HG03439 (cell line): ENCODE measurements at regions not wholly inside any gene's neighbourhood (a gene's known extent, or its start where the extent isn't known, plus 50 kb on each side); places are given as distances from the start of the nearest gene placed in this dataset.
A peak's percentile ranks its signal among the peaks of the same experiment; 100 is the strongest.
"Not testable (repeated sequence)": the region's sequence is repeated elsewhere in the genome, so short reads cannot be mapped to it uniquely, and the experiment has no call there.

Source experiments
- ATAC-seq: cut with Tn5 transposase; IDR thresholded peaks from one replicate; pipeline ENCODE4 v1.9.1; 2021; ENCODE audit warnings: mild to moderate bottlenecking, moderate library complexity; ENCODE audit not compliant: unreplicated experiment

DNA sequence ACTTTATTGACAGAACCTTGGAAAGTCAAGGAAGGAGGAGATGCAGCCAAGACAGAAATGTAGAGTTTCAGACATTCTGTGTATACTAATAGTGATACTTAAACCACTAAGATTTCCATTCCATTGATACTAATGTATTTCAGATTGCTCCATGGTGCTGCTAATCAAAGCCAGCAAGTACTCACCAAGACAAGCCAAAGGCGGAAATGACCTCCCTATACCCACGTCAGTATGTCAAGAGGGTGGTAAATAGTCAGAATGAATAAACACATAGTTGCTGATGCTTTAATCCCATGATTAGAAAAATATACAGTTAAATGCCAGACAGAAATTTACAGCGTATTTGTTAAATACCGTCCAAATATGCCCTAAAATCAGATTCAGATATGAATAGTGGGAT, 417.8 kb upstream of the INTU start:
- no peak for ATAC-seq

DNA sequence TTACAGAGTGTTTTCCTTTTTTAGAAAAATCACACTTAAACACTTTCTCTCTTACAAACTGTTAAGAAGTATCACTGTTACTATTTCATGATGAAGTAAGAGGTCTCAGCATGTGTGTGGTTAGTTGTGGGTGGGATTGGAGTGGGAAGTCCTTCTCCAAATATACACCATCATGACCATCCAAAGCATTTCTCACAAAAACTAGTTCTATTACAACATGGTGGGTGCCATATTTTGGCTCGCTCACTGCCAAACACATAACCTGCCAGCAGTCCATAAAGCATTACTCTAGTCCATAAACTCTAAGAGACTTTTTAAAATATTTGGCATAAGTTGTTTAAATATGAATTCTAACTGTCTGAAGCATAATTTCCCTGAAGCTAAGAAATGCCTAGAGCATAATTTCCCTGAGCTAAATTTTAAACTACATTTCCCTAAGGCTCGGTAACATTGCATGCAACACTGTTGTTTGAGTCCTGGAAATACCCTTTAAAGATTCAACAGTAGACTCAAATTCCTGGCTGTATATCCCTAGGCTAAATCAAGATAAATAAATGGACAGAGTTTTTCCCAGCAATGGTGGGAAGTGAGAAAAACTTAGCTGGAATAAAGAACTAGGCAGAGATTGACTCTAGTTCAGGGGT, 415.0 kb upstream of the INTU start:
- no peak for ATAC-seq

DNA sequence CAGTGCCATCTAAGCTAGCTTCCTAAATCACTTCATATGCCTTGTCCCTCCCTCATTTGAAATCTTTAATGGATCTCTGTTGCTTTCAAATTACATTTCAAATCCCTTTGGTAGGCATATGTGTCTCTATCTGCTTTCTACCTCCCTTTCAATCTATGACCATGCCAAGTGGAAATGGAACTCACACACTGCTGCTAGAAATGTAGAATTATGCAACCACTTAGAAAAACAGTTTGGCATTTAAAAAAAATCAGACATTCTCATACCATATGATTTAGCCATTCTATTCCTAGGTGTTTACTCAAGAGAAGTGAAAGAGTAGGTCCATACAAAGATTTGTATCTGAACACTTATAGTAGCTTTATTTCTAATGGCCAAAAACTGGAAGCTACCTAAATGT, 413.5 kb upstream of the INTU start:
- no peak for ATAC-seq

DNA sequence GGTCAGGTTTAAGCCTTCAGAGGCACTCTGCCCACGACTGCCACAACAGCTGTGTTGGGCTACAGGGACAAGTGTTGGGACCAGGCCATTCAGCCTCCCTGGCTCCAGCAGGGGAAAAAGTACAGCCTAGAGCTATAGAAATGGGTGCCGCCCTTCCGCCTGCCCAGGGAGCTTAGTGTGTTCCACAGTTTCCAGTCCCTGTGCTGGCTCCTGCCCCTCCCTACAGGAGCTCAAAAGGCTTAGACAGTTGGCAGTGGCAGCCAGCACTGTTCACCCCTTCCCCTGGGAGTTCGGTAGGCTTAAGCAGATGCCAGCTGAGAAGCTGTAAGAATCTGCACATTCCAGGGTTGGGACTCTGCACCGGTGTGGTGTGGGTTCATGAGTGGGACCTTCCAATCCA, 408.2 kb upstream of the INTU start:
- no peak for ATAC-seq

DNA sequence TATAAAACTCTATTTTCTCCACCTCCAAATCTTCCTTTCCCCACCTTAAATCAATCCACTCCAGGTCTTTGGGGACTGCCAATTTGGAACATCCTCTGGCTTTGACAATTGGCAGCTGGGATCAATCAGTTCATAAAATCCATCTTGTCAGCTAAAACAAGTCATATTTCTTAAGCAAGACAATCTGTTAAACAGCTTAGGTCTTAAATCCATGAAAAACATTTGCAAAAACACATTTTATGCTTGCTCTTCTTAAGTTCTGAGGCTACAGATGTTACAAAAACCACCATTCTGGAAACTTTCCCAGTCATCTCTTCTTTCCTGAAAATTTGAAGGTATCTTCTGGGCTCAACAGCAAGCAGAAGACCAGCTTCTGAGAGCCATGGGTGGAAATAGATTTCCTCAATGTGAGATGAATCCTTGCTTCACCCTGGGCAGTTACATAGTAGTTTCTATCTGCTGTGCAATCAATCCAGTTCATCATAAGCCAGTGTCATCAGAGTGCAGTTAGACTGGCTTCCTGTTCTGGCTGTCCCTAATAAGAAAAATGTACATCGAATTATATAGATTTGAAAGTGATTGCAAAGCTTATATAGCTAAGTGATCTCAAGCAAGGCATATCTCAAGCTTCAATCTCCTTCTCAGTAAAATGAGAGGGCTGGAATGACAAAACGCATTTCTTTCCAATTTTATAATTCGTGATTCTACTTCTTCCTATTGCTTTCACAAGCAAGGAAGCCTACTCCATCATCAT, 402.7 kb upstream of the INTU start:
- no peak for ATAC-seq

DNA sequence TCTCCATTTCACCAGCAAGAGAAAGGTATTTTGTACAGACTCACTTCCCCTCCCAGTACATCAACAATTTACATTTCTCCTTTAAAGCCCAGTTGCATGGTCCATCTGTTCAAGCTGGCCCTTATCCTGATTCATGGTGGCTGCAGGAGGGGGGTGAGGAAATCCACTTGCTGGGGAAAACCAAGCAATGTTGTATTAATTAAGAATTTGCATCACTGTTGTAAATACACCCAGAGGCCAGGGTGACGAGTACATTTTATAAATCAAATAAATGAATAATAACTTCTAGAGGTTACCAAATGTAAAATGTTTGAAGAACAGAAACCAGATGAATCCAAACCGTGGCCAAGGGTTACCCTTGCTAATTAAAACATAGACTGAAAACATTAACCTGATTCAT, 395.9 kb upstream of the INTU start:
- no peak for ATAC-seq

DNA sequence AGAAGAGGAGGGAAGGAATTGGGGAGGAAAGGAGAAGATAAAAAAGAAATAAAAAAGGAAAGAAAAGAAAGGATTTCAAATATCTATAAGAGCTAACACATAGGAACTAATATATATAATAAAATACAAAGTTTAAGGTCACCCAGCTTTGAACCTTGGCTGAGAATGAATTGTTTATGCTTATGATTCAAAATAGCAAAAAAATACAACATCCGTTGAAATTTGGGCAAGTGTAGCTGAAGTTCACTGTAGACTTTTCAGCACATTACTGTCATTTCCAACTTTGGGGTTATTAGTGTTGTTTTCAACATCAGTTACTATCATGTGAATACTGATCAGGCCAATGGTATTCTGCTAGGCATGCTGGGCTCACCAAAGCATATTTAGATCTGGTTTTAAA, 395.2 kb upstream of the INTU start:
- no peak for ATAC-seq

DNA sequence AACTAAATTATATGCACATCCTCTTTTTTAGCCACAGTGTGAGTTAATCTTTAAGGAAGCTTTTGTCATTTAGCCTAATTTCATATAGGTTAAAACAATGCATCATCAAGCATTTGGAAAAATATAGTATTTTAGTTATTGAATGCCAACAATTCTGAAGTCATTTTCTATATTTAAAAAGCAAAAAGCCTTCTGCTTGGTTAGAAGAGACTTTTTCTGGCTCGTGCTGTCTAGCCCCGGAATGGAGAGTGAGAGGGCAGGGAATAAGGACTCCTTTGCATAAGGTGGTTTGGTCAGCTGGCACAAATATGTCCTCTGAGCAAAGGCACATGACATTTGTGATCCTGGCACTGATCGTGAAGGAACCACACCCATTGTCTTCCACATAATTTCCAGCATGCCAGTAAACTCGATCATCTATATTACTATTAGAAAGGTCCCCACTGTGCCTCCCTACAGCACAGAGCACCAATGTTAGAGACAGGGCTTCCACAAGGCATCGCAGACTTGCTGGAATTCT, 393.7 kb upstream of the INTU start:
- ATAC-seq = no peak

DNA sequence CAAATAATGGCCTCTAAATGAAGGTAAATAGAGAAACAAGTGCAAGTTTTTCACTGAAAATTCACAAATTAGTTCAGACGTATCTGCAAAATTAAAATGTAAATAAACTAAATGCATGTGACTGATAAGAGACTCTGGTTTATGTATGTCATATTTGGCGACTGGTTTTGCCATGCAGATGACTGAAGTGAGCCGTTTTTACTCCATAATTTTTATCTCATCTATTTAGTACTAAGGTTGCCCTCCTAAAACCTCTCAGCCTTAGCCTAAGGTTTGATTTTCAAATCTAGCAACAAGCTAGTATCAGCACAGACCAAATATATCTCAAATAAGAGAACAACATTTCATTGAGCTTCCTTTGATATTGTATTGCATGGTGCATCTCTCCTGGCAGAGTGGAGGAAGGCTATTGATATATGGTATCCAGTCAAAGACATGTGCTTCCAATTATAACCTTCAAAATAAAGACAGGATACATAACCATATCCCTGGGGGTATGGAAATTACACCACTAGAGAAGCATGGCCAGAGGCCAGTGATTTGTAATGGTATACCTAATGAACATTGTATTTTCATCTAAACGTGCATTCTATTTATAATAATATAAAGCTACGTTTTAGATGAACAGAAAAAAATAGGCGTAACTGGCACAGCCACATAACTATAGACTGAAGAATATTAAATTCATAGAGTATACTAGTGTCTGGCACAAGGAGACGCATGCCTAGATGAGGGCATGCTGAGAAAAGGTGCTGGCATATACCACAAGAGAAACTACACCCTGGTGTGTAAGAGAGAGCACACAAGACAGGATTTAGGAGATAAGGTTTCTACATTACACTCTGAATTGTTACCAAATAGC, 392.6 kb upstream of the INTU start:
- ATAC-seq = no peak

DNA sequence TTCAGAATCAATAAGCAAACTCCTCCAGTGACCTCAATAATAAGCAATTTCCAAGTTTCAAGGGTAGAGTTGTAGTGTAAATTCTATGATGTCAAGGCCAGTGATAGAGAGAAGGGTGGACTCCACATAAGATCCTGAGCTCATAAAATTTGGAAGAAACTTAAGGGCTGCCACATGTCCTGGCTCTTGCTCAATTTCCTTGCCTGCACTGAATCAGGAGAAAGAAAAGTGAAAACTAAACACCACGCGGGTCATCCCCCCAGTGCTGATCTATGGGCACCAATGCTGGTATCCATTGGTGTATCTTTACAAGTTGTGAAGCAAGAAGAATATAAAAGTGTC, 392.0 kb upstream of the INTU start:
- no peak for ATAC-seq

DNA sequence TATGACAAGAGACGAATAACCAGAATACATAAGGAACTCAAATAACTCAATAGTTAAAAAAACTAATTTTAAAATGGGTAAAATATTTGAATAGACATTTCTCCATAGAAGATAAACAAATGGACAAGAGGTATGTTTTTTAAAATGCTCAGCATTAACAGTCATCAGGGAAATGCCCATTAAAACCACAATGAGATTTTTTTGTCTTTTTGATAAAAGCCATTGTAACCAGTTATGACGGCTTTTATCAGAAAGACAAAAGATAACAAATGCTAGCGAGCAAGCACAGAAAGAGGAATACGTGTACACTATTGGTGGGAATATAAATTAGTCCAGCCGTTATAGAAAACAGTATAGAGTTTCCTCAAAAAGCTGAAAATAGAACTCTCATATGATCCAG, 388.2 kb upstream of the INTU start:
- ATAC-seq = no peak

DNA sequence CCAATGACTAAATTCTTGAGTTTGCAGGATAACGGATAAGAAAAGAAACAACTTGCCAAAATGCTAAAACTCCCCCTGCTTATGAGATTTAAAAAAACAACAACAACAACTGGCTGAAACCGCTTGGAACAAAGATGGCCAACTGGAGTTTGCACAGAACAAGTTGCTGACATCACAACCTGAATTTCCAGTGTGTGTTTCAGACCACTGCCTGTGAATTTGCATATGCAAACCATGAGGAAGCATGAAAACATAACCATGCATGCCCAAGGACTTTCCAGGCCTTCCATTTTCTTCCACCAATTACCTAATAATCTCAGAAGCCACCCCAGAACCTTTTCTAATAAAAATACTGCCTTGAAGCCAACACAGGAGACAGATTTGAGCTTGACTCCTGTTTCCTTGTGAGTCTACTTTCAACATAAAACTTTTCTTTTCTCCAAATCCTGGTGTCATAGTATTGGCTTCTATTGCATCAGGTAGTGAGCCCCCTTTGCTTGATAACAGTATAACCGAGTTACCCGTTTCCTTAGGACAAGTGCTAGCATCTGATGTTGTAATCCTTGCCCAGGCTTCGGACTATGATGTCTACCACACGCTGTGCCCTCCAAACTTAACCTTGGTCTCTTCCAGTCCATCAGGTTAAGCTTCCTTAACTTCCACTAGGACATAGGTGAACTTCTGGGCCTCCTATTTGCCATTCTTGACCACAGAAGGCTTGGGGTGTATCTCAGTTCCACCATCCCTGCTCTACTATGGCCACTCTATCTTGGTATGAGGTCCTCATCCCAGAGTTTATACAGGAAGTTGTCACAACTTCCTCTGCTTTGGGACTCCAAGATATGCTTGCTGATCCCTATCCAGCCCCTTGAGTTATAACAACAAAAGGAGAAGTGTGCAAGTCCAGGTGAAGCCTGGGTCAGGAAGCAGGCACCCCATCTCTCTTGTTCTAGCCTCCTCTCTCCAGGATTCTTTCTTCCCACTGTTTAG, 385.5 kb upstream of the INTU start:
- ATAC-seq = no peak

DNA sequence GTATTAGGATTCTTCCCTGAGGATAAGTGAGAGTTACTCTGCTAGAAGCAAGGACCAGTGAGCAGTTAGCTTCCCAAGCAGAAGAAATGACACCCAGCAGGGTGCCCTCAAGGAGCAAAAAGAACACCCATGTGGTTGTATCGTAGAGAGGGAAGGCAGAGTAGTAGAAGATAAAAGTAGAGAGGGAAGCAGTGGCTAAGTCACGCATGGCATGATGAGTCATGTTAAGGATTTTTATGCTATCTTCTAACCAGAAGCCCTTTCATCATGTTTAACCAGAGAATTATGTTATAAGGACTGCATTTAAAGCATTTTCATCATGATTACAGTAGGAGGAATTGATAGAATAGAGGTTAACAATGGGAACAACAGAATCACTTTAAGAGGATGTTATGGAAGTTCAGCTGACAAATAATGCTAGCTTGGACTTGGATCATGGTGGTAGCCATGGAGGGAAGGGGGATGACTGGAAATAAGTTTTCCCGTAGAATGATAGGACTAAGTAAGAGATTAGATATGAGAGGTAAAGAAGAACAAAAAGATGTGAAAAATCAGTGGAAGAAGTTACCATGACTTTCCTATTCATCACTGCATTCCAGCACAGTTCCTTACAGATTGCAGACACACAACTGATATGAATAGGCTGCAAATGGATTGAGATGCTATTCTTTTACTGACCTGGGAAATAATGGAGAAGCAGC, 383.5 kb upstream of the INTU start:
- ATAC-seq = no peak

DNA sequence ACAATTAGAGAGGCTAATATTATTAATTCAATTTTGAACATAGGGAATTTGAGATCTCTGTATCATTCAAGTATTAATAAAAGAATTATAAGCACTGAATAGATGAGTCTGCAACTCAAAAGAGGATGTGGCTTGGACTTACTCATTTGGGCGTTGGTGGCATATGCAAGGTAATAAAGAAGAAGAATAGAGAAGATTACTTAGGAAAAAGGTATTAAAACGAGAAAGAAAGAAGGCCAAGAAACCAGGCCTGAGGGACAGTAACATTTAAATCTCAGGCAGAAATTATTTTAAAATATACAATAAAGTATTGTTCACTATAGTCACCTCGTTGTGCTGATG, 383.0 kb upstream of the INTU start:
- ATAC-seq = no peak

DNA sequence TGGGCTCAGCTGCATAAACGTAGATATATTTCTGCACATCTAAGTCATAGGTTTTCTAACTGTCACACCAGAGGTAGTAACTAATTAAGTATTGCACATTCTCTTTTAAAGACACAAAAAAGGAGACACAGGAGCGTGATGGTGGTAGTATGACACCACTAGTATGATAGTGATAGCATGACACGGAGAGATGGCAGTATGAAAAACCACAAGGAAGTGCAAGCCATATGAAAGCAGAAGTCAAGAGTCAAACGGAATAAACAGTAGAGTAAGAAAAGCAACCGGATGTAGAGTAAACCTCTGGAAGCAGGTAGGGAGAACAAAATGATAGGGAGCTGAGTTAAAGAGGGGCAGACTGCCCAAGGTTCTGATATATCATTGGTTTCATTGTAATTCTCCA, 382.2 kb upstream of the INTU start:
- ATAC-seq = no peak

DNA sequence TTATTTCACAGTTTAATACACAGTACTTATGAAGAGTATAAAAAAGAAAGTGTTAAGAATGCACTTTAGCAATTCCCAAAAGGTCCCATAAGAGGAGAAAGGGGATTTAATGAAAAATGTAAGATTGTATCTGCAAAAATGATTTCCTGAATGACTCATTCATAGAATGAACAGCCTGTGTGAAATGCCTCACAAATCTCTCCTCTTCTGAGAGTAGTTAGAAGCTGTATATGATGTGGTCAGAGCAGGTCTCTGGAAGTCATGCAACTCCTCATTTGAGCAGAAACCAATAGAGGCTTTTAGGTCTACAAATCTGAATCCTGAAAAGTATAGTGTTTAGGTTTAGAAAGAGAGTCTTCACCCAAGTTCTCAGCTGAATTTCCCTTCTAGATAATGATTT, 381.3 kb upstream of the INTU start:
- ATAC-seq = peak; percentile 60

DNA sequence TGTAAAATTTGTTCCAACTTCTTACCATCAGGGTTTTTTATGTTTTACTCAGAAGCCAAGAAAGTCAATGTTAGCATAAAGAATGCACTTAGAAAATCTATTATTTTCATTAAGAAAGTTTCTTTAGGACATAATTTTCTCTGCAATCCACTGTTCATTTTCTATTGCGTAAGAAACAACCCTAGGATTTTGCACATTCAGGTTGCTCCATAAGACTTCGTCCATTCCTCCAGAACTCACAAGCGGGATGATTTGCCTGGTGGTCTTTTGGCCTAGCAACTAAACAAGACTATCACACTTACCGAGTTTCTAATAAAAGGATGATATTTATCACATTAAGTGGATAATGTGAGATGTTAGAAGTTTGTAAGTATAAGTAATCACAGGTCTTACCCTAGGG, 376.3 kb upstream of the INTU start:
- ATAC-seq = no peak

DNA sequence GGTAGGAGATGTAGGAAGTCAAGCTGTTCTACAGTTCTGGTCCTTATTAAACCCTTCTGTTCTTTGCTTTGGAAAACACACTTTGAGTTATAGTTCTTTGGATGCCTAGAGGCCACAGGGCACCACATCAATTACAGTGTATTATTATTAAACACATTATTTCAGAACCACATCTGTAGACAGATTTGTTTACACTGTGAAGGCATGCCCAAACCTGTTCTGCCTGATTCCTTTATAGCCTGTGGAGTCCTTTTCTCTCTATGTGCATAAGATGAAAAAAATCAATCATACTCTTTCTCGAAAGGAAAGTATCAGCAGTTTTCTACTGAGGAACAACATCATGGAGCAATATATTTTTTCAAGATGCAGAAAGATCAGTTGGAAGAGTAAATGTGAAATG, 371.3 kb upstream of the INTU start:
- no peak for ATAC-seq

DNA sequence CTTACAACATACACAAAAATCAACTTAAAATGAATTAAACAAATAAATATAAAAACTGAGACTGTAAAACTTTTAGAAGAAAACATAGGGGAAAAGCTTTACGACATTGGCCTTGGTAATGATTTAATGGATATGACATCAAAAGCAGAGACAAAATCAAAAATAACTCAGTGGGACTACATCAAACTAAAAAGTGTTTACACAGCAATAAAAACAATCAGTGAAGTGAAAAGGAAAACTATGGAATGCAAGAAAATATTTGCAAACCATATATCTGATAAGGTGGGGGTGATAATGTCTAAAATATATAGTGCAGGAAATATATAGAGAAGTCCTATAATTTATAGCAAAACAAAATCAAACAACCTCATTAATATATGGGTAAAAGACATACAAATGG, 364.4 kb upstream of the INTU start:
- no peak for ATAC-seq

DNA sequence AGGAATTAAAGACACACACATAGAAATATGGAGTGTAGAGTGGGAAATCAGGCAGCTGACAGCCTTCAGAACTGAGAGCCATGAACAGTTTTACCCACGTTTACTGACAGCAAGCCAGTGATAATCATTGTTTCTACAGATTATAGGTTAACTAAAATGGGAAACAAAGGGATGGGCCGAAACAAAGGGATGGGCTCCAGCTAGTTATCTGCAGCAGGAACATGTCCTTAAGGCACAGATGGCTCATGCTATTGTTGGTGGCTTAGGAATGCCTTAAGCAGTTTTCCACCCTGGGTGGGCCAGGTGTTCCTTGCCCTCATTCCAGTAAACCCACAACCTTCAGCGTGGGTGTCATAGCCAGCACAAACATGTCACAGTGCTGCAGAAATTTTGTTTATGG, 355.7 kb upstream of the INTU start:
- not testable (repeated sequence) for ATAC-seq
